ENCODE measurements at regions not wholly inside any gene's neighbourhood (a gene's known extent, or its start where the extent isn't known, plus 50 kb on each side); places are given as distances from the start of the nearest gene placed in this dataset.

DNA sequence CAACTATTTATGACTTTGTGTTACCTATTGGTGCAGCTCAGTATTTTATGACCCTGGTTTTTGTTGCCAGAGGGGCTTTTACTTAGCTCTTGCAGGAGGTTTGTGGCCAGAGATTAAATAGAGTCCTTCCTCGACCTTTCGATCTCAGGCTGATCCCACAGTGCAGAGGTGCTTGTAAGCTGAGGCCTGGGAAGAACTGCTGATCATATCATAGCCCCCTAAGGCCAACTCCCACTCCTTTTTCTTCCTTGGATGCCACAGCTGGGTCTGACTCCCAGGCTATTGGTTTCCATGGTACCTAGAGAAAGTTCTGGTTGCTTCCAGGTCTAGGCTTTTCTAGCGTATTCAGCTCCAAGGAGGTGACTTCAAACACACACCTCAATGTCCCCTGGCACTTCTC, 324.9 kb downstream of the FOXO1 start:
- Mint-ChIP-seq H3K36me3 (ENCODE audit: low read depth) (no peaks in the 10 kb centered on the region), H3K9me3 (peaks cover 3% of the 10 kb centered on the region)
- no peak for DNase-seq (ENCODE audit: low read depth, low spot score)

DNA sequence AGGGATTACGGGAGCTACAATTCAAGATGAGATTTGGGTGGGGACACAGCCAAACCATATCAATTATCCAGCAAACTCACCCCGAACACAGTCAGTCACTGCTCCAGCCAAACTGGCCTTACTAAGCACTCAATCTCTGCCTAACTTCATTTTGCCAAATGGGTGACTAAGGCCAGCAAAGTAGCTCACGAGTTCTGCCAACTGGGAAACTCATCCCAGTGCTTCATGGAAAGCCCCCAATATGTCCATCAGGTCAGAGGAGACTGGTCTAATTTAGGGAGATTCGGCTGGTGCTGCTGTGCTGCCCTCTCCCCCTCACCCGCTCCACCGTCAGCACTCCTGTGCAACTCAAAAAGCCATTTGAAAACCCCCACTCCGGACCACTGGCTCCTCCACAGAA, 324.0 kb downstream of the FOXO1 start:
- H3K4me3 Mint-ChIP-seq = no peak overlapping the region
- H3K36me3 Mint-ChIP-seq (ENCODE audit: low read depth) = no peaks in the 10 kb centered on the region
- H3K27ac Mint-ChIP-seq (ENCODE audit: unreplicated experiment) = peak overlapping the region; percentile 63
- no peak for DNase-seq (ENCODE audit: low read depth, low spot score)
- peaks cover 3% of the 10 kb centered on the region for H3K9me3 Mint-ChIP-seq
- TF ChIP-seq, protein P1, sequence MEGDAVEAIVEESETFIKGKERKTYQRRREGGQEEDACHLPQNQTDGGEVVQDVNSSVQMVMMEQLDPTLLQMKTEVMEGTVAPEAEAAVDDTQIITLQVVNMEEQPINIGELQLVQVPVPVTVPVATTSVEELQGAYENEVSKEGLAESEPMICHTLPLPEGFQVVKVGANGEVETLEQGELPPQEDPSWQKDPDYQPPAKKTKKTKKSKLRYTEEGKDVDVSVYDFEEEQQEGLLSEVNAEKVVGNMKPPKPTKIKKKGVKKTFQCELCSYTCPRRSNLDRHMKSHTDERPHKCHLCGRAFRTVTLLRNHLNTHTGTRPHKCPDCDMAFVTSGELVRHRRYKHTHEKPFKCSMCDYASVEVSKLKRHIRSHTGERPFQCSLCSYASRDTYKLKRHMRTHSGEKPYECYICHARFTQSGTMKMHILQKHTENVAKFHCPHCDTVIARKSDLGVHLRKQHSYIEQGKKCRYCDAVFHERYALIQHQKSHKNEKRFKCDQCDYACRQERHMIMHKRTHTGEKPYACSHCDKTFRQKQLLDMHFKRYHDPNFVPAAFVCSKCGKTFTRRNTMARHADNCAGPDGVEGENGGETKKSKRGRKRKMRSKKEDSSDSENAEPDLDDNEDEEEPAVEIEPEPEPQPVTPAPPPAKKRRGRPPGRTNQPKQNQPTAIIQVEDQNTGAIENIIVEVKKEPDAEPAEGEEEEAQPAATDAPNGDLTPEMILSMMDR (conservative IDR thresholded peaks at IDR 0.05) = no peak
- no peaks in the 10 kb centered on the region for H3K27me3 Mint-ChIP-seq (ENCODE audit: low read depth)
- H3K4me1 Mint-ChIP-seq = peaks cover 84% of the 10 kb centered on the region

More for the DNA sequence above, 324.9 kb downstream of the FOXO1 start:
- Mint-ChIP-seq H3K27ac (ENCODE audit: unreplicated experiment) (peak overlapping the region; percentile 63), H3K4me1 (peaks cover 85% of the 10 kb centered on the region), H3K27me3 (ENCODE audit: low read depth) (no peaks in the 10 kb centered on the region), H3K4me3 (no peak overlapping the region)
- TF ChIP-seq, protein P1 (conservative IDR thresholded peaks at IDR 0.05) = no peak

DNA sequence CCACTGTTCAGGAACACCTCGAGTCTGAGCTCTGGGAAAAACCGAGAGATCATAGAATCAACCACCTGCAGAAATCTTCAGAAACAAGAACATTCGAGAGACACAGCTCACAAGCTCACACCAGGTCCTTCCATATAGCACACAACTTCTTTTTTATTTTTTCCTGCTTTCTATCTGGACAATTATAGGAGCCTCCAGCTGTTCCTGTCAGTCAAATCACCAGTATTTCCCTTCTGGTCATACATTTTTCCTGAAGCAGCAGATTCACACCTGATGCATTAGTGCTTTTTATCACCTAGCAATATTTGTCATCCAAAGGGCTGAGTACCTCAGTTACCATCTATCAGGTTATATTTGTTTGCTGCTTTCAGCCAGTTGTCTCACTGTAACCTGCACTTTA, 323.5 kb downstream of the FOXO1 start:
- TF ChIP-seq, protein P1 (conservative IDR thresholded peaks at IDR 0.05) = no peak
- Mint-ChIP-seq H3K9me3 (peaks cover 3% of the 10 kb centered on the region), H3K27ac (ENCODE audit: unreplicated experiment) (peak overlapping the region; percentile 29), H3K4me1 (peaks cover 82% of the 10 kb centered on the region), H3K27me3 (ENCODE audit: low read depth) (no peaks in the 10 kb centered on the region), H3K36me3 (ENCODE audit: low read depth) (no peaks in the 10 kb centered on the region), H3K4me3 (no peak overlapping the region)
- DNase-seq (ENCODE audit: low read depth, low spot score) = no peak

DNA sequence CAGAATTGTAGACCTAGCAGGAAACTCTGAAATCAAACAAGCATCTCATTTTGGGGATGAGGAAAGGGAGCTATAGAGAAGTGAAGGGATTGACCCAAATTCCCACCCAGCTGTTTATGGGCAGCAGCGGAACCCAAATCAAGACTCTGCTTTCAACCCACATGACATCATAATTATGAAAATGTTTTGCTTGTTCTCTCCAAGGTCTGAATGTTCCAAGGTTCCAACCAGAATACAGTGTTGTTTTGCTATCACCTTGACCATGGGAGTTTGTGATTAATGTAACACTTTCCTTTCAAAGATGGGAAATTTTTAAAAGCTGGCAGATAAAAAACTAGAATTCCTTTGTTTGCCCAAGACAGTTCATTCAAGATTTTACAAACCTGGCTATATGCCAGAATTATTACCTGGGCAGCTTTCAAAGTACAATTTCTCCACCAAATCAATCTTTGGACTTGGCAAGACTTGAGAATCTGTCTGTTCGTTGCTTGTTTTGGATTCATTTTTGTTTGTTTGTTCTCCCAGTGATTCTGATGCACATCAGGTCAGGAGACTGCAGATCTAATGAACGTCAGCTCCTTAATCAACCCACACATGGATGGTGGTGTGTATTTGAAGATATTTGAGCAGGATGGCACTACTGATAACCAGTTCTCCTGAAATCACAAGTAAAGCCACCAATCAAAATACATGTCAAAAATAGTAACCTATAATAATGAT, 322.7 kb downstream of the FOXO1 start:
- Mint-ChIP-seq H3K27me3 (ENCODE audit: low read depth) (no peaks in the 10 kb centered on the region), H3K9me3 (peaks cover 3% of the 10 kb centered on the region), H3K27ac (ENCODE audit: unreplicated experiment) (peak overlapping the region; percentile 83), H3K4me1 (peaks cover 89% of the 10 kb centered on the region), H3K4me3 (peak overlapping the region; percentile 6), H3K36me3 (ENCODE audit: low read depth) (no peaks in the 10 kb centered on the region)
- TF ChIP-seq, protein P1 (conservative IDR thresholded peaks at IDR 0.05) = no peak
- no peak for DNase-seq (ENCODE audit: low read depth, low spot score)

DNA sequence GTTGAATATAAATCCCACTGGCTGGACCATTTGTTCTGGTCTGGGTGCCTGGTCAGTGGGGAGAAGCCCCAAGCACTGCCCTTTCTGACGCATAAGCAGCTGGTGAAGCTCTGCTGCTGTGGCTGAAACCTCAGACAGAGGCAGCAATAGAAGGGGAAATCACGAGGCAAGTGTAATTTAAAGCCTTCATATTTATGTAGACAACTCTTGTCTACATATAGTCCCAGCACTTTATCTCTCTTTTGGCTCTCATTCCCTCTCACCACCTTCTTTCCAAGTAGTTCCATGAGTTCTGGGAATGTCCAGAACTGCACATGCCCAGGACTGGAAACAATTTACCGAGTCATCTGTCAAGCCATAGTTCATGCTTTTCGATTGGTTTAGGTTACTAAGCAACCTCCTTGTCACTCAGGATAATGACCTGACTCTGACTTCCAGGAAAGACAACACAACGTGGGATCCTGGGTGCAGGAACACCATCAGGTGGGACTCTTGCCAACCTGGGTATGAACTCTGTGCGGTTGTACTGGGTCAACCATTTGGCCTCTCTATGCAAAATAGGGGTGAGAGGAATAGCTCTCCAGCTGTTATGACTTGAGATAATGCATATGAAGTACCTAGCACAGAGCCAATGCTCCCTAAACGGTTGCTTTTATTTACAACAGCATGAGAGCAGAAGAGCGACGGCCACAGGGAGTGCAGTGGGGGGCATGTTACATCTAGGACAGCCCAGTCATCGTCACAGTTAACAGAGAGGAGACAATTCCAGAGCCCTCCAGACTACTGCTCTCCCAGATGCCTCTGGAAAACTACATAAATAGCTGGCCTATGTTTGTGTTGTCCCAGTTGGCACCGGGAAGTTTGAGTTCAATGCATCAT, 321.9 kb downstream of the FOXO1 start:
- Mint-ChIP-seq H3K4me1 (peaks cover 92% of the 10 kb centered on the region), H3K27ac (ENCODE audit: unreplicated experiment) (no peak overlapping the region), H3K27me3 (ENCODE audit: low read depth) (no peaks in the 10 kb centered on the region), H3K9me3 (peaks cover 3% of the 10 kb centered on the region), H3K4me3 (peak overlapping the region; percentile 11), H3K36me3 (ENCODE audit: low read depth) (no peaks in the 10 kb centered on the region)
- DNase-seq (ENCODE audit: low read depth, low spot score) = no peak
- TF ChIP-seq, protein P1 (conservative IDR thresholded peaks at IDR 0.05) = no peak

Measured in neural crest cell (in vitro differentiated cells).